Loucy (cell line): ENCODE measurements at regions not wholly inside any gene's neighbourhood (a gene's known extent, or its start where the extent isn't known, plus 50 kb on each side); places are given as distances from the start of the nearest gene placed in this dataset.

ENCODE experiments used
- H2AFZ ChIP-seq: fragments of 200-600 bp; sonication (generic); 2 replicates; pipeline ENCODE4 v1.6.0; 2016; ENCODE audit warnings: antibody characterized with exemption, mild to moderate bottlenecking, low read length, moderate library complexity
- H3F3A ChIP-seq: fragments of 200-600 bp; 2 replicates; pipeline ENCODE4 v1.6.0; 2016; ENCODE audit warnings: antibody characterized with exemption, low read depth, mild to moderate bottlenecking
- H3K27me3 ChIP-seq: fragments of 200-600 bp; sonication (generic); 2 replicates; pipeline ENCODE4 v1.6.1; 2014; ENCODE audit warnings: low read length, mild to moderate bottlenecking; ENCODE audit not compliant: insufficient read depth, poor library complexity, severe bottlenecking
- H3K36me3 ChIP-seq: fragments of 200-600 bp; sonication (generic); 2 replicates; pipeline ENCODE4 v1.6.1; 2016; ENCODE audit warnings: low read length; ENCODE audit not compliant: insufficient read depth
- H3K4me1 ChIP-seq: fragments of 200-600 bp; sonication (generic); 2 replicates; pipeline ENCODE4 v1.5.1; 2014; ENCODE audit warnings: low read length, mild to moderate bottlenecking; ENCODE audit not compliant: insufficient read depth, poor library complexity, severe bottlenecking
- H3K4me2 ChIP-seq: fragments of 200-600 bp; sonication (generic); 2 replicates; pipeline ENCODE4 v1.6.0; 2014; ENCODE audit warnings: antibody characterized with exemption, low read length, low read depth, mild to moderate bottlenecking; ENCODE audit not compliant: poor library complexity, severe bottlenecking
- H3K4me3 ChIP-seq: fragments of 200-600 bp; sonication (generic); 2 replicates; pipeline ENCODE4 v1.5.1; 2014; ENCODE audit warnings: low read length, mild to moderate bottlenecking, mixed read lengths; ENCODE audit not compliant: poor library complexity, severe bottlenecking
- H3K79me2 ChIP-seq: fragments of 200-600 bp; sonication (generic); 2 replicates; pipeline ENCODE4 v1.6.1; 2014; ENCODE audit warnings: low read length; ENCODE audit not compliant: insufficient read depth
- H3K9ac ChIP-seq: fragments of 200-600 bp; sonication (generic); 2 replicates; pipeline ENCODE4 v1.6.0; 2014; ENCODE audit warnings: mild to moderate bottlenecking, low read depth, low read length, moderate library complexity; ENCODE audit not compliant: poor library complexity, severe bottlenecking
- H3K9me2 ChIP-seq: fragments of 200-600 bp; sonication (generic); replicated peaks from 2 replicates; pipeline ENCODE4 v1.6.1; 2016; ENCODE audit warnings: low read depth, low read length, mixed read lengths
- H3K9me3 ChIP-seq: fragments of 200-600 bp; sonication (generic); 2 replicates; pipeline ENCODE4 v1.6.1; 2014; ENCODE audit warnings: mild to moderate bottlenecking, antibody characterized with exemption, low read length, low read depth; ENCODE audit not compliant: insufficient read depth
- H4K20me1 ChIP-seq: fragments of 200-600 bp; sonication (generic); 2 replicates; pipeline ENCODE4 v1.6.0; 2014; ENCODE audit warnings: antibody characterized with exemption, low read length, mild to moderate bottlenecking; ENCODE audit not compliant: insufficient read depth, poor library complexity, severe bottlenecking
- CTCF ChIP-seq: fragments of 200-600 bp; sonication (generic); conservative IDR thresholded peaks from 2 replicates; pipeline ENCODE4 v1.5.1; 2014; ENCODE audit warnings: mild to moderate bottlenecking, antibody characterized with exemption, low read length
- EZH2phosphoT487 ChIP-seq: fragments of 200-600 bp; IDR thresholded peaks from 2 replicates; pipeline ENCODE4 v1.6.1; 2018; ENCODE audit warnings: antibody characterized with exemption, mild to moderate bottlenecking, moderate library complexity, borderline replicate concordance

GRCh38 chr2:156687715-156688114 is 251.5 kb downstream of the GPD2 start:
- Histone ChIP-seq H3K9ac (no peak overlapping the region), H3K36me3 (no peaks in the 10 kb centered on the region), H3K4me2 (no peak overlapping the region), H3K79me2 (no peaks in the 10 kb centered on the region), H3K4me3 (no peak overlapping the region), H3K9me3 (no peaks in the 10 kb centered on the region), H3K9me2 (no peaks in the 10 kb centered on the region), H3K4me1 (no peaks in the 10 kb centered on the region), H4K20me1 (no peaks in the 10 kb centered on the region), H3K27me3 (no peaks in the 10 kb centered on the region), H3F3A (no peaks in the 10 kb centered on the region), H2AFZ (no peak overlapping the region)
- no peak for TF ChIP-seq CTCF
- TF ChIP-seq EZH2phosphoT487 = no peak

DNA sequence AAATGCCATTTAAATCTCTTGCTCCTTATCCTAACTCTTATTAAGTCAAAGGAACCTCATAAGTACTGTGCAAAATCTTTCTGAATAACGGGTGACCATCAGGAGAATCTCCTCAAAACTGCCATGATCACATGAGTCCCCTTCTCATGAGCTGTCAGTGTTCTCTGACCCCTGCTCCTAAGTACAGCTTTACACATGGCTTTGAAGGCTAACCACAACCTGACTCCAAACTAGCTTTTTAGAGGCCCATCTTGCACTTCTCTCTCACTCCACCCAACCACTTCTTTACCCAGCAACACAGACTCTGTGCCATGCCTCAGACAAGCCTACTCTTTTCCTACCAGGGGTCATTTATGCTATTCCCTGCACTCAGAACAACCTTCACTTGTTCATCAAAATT is 253.8 kb downstream of the GPD2 start:
- no peaks in the 10 kb centered on the region for H3K4me1 ChIP-seq
- H3F3A ChIP-seq = no peaks in the 10 kb centered on the region
- no peak overlapping the region for H2AFZ ChIP-seq
- H3K9ac ChIP-seq = no peak overlapping the region
- H3K79me2 ChIP-seq = no peaks in the 10 kb centered on the region
- no peaks in the 10 kb centered on the region for H3K9me3 ChIP-seq
- no peaks in the 10 kb centered on the region for H3K27me3 ChIP-seq
- TF ChIP-seq CTCF (no peak), EZH2phosphoT487 (no peak)
- H3K36me3 ChIP-seq = no peaks in the 10 kb centered on the region
- H3K9me2 ChIP-seq = no peaks in the 10 kb centered on the region
- no peak overlapping the region for H3K4me2 ChIP-seq
- H3K4me3 ChIP-seq = no peak overlapping the region
- no peaks in the 10 kb centered on the region for H4K20me1 ChIP-seq

GRCh38 chr2:156691014-156691413 is 254.8 kb downstream of the GPD2 start:
- Histone ChIP-seq H4K20me1 (no peaks in the 10 kb centered on the region), H3K9me3 (no peaks in the 10 kb centered on the region), H2AFZ (no peak overlapping the region), H3K79me2 (no peaks in the 10 kb centered on the region), H3K9me2 (no peaks in the 10 kb centered on the region), H3K27me3 (no peaks in the 10 kb centered on the region), H3K36me3 (no peaks in the 10 kb centered on the region), H3K4me3 (no peak overlapping the region), H3F3A (no peaks in the 10 kb centered on the region), H3K4me1 (no peaks in the 10 kb centered on the region), H3K4me2 (no peak overlapping the region), H3K9ac (no peak overlapping the region)
- TF ChIP-seq EZH2phosphoT487 = no peak
- no peak for TF ChIP-seq CTCF
